NCI-H1436 (cell line): ENCODE measurements at regions not wholly inside any gene's neighbourhood (a gene's known extent, or its start where the extent isn't known, plus 50 kb on each side); places are given as distances from the start of the nearest gene placed in this dataset.

Experiments
- DNase-seq: peaks from one replicate; lab custom pipeline; 2025; lab: John Stamatoyannopoulos, UW

GRCh38 chr6:134117409-134117808 lies 65.0 kb upstream of the SLC2A12 start:
- peak; percentile 6 for DNase-seq

DNA sequence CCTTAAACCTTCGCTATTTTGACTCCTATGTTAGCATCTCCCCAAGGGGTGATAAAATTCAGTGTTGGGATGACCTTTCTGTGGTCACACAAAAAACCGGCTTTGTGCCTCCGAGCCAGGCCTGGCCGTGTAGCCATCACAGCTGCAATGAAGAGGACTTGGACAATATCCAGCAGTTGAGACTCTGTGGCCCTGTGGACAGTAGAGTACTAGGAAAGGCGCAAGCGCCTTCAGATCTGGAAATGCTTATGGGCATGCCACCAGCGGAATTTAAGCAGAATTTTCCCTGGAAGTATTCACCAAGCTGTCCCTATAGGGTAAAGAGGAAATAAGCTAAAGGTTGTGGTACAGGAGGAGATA lies 63.3 kb upstream of the SLC2A12 start:
- no peak for DNase-seq

GRCh38 chr6:134114918-134115714 lies 62.7 kb upstream of the SLC2A12 start:
- no peak for DNase-seq

DNA sequence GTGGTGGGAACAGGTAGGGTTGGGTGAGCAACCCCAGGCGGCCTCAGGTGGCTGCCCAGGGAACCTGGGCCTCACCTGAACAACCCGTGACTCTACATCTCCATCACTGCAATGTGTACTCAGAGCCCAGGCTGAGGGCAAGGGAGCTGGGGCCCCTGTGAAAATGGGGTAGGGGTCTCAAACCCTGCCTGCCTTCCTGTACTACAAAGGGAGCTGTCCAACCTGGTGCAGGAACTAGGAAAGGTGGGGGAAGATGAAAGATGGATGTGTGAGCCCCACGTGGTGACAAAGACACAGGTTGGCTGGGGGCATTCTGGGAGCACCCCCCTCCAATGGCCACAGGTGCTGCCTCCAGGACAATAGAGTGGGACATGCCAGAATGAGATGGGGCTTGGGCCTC lies 62.1 kb upstream of the SLC2A12 start:
- DNase-seq, result no peak

DNA sequence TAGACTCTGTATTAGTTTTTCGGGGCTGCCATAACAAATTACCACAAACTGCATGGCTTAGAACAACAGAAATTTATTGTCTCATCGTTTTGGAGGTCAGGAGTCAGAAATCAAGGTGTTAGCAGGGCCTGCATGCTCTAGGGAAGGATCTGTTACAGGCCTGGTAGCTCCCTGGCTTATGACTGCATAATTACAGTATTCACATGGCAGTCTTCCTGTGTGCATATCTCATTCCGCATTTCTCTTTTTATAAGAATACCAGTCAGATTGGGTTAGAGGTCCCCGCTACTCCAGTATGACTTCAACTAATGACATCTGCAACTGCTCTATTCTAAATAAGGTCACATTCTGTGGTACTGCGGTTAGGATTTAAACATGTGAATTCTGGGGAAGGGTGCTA lies 59.3 kb upstream of the SLC2A12 start:
- DNase-seq, result no peak

- peak; percentile 54 for DNase-seq
These were observed 58.7 kb upstream of the SLC2A12 start for GRCh38 chr6:134111062-134111677.

DNA sequence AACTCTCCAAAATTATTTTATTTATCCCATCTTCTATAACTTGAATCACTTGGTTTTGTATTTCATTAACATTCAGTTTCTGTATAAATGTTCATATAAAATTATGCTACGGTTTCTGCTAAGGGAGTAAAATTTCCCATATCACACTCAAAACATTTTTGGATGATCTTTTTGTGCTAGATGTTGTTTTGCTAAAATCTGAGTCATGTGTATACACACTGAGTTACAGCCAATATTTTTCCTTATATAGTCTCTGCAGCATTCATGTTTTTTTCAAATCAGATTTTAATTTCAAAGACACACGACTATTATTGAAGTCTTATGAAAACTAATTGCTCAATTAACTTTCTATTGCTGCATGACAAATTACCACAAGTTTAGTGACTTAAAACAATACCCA lies 54.3 kb upstream of the SLC2A12 start:
- DNase-seq, result no peak

DNA sequence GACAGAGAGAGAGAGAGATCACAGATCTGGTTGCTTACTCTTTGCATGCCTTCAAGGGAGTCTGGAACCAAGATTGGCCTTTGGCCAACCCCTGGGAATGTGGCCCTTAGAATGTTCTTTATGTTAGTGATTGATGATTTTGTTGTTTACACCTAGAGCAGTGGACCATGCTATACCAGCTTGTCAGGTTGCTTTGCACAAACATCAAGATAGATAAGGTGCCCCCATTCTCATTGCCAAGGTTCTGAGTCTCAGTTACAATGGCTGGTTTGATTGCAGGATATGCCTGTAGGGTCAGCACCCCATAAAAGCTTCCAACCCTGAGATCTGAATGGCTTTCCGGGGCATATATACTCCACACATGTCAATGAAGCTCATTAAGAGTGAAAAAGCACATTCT lies 53.5 kb upstream of the SLC2A12 start:
- no peak for DNase-seq

- DNase-seq, result no peak
These were observed 50.6 kb upstream of the SLC2A12 start for GRCh38 chr6:134103006-134103405.
